ENCODE measurements at regions not wholly inside any gene's neighbourhood (a gene's known extent, or its start where the extent isn't known, plus 50 kb on each side); places are given as distances from the start of the nearest gene placed in this dataset.

GRCh38 chr1:82499022-82499421, 698.3 kb downstream of the ADGRL2 start:
- Histone ChIP-seq H3K36me3 (ENCODE audit: control insufficient read depth, low read length) (no peaks in the 10 kb centered on the region), H4K20me1 (ENCODE audit: control insufficient read depth, insufficient read depth, low read depth, low read length) (no peaks in the 10 kb centered on the region), H3K9me2 (replicated peaks; ENCODE audit: control insufficient read depth, low read length) (no peaks in the 10 kb centered on the region), H3K4me2 (ENCODE audit: low read length) (no peak overlapping the region), H3K79me2 (ENCODE audit: control insufficient read depth, low read length) (no peaks in the 10 kb centered on the region), H3K27ac (ENCODE audit: low read depth, low read length) (no peak overlapping the region), H3K4me1 (ENCODE audit: control insufficient read depth, low read length) (no peaks in the 10 kb centered on the region), H3K9me3 (ENCODE audit: control insufficient read depth, insufficient read depth, low read length) (no peaks in the 10 kb centered on the region), H3K4me3 (ENCODE audit: low read length) (no peak overlapping the region), H3K27me3 (ENCODE audit: control insufficient read depth, low read length) (no peaks in the 10 kb centered on the region), H3F3A (ENCODE audit: control insufficient read depth, insufficient read depth) (no peaks in the 10 kb centered on the region)
- TF ChIP-seq CTCF (IDR thresholded peaks at IDR 0.05; ENCODE audit: low read depth, low read length, poor library complexity, severe bottlenecking) (no peak), EZH2phosphoT487 (IDR thresholded peaks at IDR 0.05; ENCODE audit: borderline replicate concordance, low read length) (no peak)

GRCh38 chr1:82494117-82494516, 693.4 kb downstream of the ADGRL2 start:
- no peak overlapping the region for H3K27ac ChIP-seq (ENCODE audit: low read depth, low read length)
- H3K27me3 ChIP-seq (ENCODE audit: control insufficient read depth, low read length): no peaks in the 10 kb centered on the region
- no peaks in the 10 kb centered on the region for H4K20me1 ChIP-seq (ENCODE audit: control insufficient read depth, insufficient read depth, low read depth, low read length)
- H3K4me2 ChIP-seq (ENCODE audit: low read length): no peak overlapping the region
- H3K79me2 ChIP-seq (ENCODE audit: control insufficient read depth, low read length): no peaks in the 10 kb centered on the region
- no peak overlapping the region for H3K4me3 ChIP-seq (ENCODE audit: low read length)
- no peaks in the 10 kb centered on the region for H3K9me2 ChIP-seq (replicated peaks; ENCODE audit: control insufficient read depth, low read length)
- H3F3A ChIP-seq (ENCODE audit: control insufficient read depth, insufficient read depth): no peaks in the 10 kb centered on the region
- H3K4me1 ChIP-seq (ENCODE audit: control insufficient read depth, low read length): no peaks in the 10 kb centered on the region
- TF ChIP-seq CTCF (IDR thresholded peaks at IDR 0.05; ENCODE audit: low read depth, low read length, poor library complexity, severe bottlenecking) (no peak), EZH2phosphoT487 (IDR thresholded peaks at IDR 0.05; ENCODE audit: borderline replicate concordance, low read length) (no peak)
- H3K36me3 ChIP-seq (ENCODE audit: control insufficient read depth, low read length): no peaks in the 10 kb centered on the region
- no peaks in the 10 kb centered on the region for H3K9me3 ChIP-seq (ENCODE audit: control insufficient read depth, insufficient read depth, low read length)

GRCh38 chr1:82492159-82492558, 691.4 kb downstream of the ADGRL2 start:
- no peaks in the 10 kb centered on the region for H3K27me3 ChIP-seq (ENCODE audit: control insufficient read depth, low read length)
- no peaks in the 10 kb centered on the region for H3F3A ChIP-seq (ENCODE audit: control insufficient read depth, insufficient read depth)
- H3K36me3 ChIP-seq (ENCODE audit: control insufficient read depth, low read length): no peaks in the 10 kb centered on the region
- no peaks in the 10 kb centered on the region for H3K4me1 ChIP-seq (ENCODE audit: control insufficient read depth, low read length)
- H3K4me2 ChIP-seq (ENCODE audit: low read length): no peak overlapping the region
- H4K20me1 ChIP-seq (ENCODE audit: control insufficient read depth, insufficient read depth, low read depth, low read length): no peaks in the 10 kb centered on the region
- H3K79me2 ChIP-seq (ENCODE audit: control insufficient read depth, low read length): no peaks in the 10 kb centered on the region
- TF ChIP-seq CTCF (IDR thresholded peaks at IDR 0.05; ENCODE audit: low read depth, low read length, poor library complexity, severe bottlenecking) (no peak), EZH2phosphoT487 (IDR thresholded peaks at IDR 0.05; ENCODE audit: borderline replicate concordance, low read length) (no peak)
- H3K4me3 ChIP-seq (ENCODE audit: low read length): no peak overlapping the region
- H3K9me3 ChIP-seq (ENCODE audit: control insufficient read depth, insufficient read depth, low read length): no peaks in the 10 kb centered on the region
- no peak overlapping the region for H3K27ac ChIP-seq (ENCODE audit: low read depth, low read length)
- H3K9me2 ChIP-seq (replicated peaks; ENCODE audit: control insufficient read depth, low read length): no peaks in the 10 kb centered on the region
